ENCODE measurements at regions not wholly inside any gene's neighbourhood (a gene's known extent, or its start where the extent isn't known, plus 50 kb on each side); places are given as distances from the start of the nearest gene placed in this dataset.
"Not testable (repeated sequence)": the region's sequence is repeated elsewhere in the genome, so short reads cannot be mapped to it uniquely, and the experiment has no call there.

DNA sequence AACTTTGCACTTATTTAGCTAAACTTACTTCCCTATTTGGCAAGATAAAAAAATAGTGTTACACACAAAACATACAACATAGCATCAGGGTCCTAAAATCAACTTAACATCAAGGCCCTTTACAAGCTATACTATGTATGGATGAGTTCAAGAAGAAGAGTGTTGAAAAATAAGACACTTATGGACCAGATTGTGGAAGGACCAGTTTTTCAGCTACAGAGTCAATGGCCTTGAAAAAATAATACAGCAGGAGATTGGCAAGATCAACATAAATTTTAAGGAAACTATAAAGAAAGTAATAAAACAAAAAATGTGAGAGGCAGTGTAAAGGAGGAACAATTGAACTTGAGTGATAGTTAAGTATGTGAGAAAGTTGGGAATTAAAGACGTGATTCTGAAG, 66.3 kb upstream of the BBX start:
- H3K9me3 Mint-ChIP-seq = no peaks in the 10 kb centered on the region
- no peak overlapping the region for H3K4me3 Mint-ChIP-seq
- no peak for DNase-seq
- H3K4me1 Mint-ChIP-seq (ENCODE audit: low read depth) = peaks cover 14% of the 10 kb centered on the region
- TF ChIP-seq, protein P1, sequence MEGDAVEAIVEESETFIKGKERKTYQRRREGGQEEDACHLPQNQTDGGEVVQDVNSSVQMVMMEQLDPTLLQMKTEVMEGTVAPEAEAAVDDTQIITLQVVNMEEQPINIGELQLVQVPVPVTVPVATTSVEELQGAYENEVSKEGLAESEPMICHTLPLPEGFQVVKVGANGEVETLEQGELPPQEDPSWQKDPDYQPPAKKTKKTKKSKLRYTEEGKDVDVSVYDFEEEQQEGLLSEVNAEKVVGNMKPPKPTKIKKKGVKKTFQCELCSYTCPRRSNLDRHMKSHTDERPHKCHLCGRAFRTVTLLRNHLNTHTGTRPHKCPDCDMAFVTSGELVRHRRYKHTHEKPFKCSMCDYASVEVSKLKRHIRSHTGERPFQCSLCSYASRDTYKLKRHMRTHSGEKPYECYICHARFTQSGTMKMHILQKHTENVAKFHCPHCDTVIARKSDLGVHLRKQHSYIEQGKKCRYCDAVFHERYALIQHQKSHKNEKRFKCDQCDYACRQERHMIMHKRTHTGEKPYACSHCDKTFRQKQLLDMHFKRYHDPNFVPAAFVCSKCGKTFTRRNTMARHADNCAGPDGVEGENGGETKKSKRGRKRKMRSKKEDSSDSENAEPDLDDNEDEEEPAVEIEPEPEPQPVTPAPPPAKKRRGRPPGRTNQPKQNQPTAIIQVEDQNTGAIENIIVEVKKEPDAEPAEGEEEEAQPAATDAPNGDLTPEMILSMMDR (IDR thresholded peaks at IDR 0.05) = no peak
- H3K27me3 Mint-ChIP-seq (ENCODE audit: insufficient read depth) = peaks cover 13% of the 10 kb centered on the region; the same call in 1 of the 2 replicates
- H3K27ac Mint-ChIP-seq = no peak overlapping the region
- no peaks in the 10 kb centered on the region for H3K36me3 Mint-ChIP-seq (ENCODE audit: low read depth)

DNA sequence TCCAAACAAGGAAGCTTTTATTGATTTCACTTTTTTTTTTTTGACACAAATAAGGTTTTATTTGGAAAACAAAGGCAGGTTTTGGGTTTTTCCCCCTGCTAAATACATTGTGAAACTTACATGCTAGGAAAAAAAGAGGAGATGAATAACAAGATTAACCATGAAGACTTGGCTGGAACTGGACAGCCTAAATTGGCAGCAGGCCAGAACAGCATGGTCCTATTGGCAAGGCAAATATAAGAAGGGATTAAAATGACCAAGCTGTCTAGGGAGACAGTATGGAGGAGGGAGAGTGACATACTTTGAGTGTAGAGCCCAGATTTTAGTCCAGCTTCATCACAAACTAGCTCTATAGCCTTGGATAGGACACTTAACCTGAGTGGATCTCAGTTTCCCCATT, 63.9 kb upstream of the BBX start:
- H3K4me1 Mint-ChIP-seq (ENCODE audit: low read depth) = no peaks in the 10 kb centered on the region
- no peak for DNase-seq
- H3K27me3 Mint-ChIP-seq (ENCODE audit: insufficient read depth) = peaks cover 12% of the 10 kb centered on the region; the same call in 1 of the 2 replicates
- no peaks in the 10 kb centered on the region for H3K36me3 Mint-ChIP-seq (ENCODE audit: low read depth)
- no peak overlapping the region for H3K4me3 Mint-ChIP-seq
- TF ChIP-seq, protein P1 (IDR thresholded peaks at IDR 0.05) = no peak
- no peaks in the 10 kb centered on the region for H3K9me3 Mint-ChIP-seq
- no peak overlapping the region for H3K27ac Mint-ChIP-seq

DNA sequence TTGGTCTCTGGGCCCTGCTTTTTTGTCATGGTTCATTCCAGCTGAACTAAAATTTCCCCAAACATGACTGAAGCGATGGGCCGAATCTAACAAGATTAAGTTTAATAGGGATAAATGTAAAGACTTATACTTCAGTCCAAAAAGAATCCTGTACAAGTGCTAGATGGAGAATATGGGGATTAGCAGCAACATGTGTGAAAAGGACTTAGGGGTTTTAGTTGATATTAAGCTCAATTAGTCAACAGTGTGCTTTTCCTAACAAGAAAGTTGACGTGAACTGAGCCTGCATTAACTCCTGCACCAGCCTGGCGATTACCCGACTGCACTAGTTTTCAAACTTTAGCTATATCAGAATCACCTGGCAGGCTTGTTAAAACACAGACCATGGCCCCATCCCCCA, 61.0 kb upstream of the BBX start:
- no peak overlapping the region for H3K4me3 Mint-ChIP-seq
- H3K4me1 Mint-ChIP-seq (ENCODE audit: low read depth) = no peaks in the 10 kb centered on the region
- H3K36me3 Mint-ChIP-seq (ENCODE audit: low read depth) = no peaks in the 10 kb centered on the region
- TF ChIP-seq, protein P1 (IDR thresholded peaks at IDR 0.05) = no peak
- no peaks in the 10 kb centered on the region for H3K9me3 Mint-ChIP-seq
- no peak overlapping the region for H3K27ac Mint-ChIP-seq
- DNase-seq = no peak
- H3K27me3 Mint-ChIP-seq (ENCODE audit: insufficient read depth) = peaks cover 10% of the 10 kb centered on the region; the same call in 1 of the 2 replicates

GRCh38 chr3:107464037-107464436, 58.7 kb upstream of the BBX start:
- Mint-ChIP-seq H3K4me3 (no peak overlapping the region), H3K9me3 (no peaks in the 10 kb centered on the region), H3K27me3 (ENCODE audit: insufficient read depth) (peaks cover 9% of the 10 kb centered on the region), H3K27ac (no peak overlapping the region), H3K4me1 (ENCODE audit: low read depth) (no peaks in the 10 kb centered on the region), H3K36me3 (ENCODE audit: low read depth) (no peaks in the 10 kb centered on the region)
- DNase-seq = no peak
- TF ChIP-seq, protein P1 (IDR thresholded peaks at IDR 0.05) = no peak

GRCh38 chr3:107465064-107465631, 57.6 kb upstream of the BBX start:
- no peaks in the 10 kb centered on the region for H3K36me3 Mint-ChIP-seq (ENCODE audit: low read depth)
- H3K9me3 Mint-ChIP-seq = no peaks in the 10 kb centered on the region
- TF ChIP-seq, protein P1 (IDR thresholded peaks at IDR 0.05) = no peak
- no peaks in the 10 kb centered on the region for H3K4me1 Mint-ChIP-seq (ENCODE audit: low read depth)
- H3K4me3 Mint-ChIP-seq = no peak overlapping the region
- DNase-seq = no peak
- H3K27ac Mint-ChIP-seq = no peak overlapping the region
- H3K27me3 Mint-ChIP-seq (ENCODE audit: insufficient read depth) = peaks cover 14% of the 10 kb centered on the region

DNA sequence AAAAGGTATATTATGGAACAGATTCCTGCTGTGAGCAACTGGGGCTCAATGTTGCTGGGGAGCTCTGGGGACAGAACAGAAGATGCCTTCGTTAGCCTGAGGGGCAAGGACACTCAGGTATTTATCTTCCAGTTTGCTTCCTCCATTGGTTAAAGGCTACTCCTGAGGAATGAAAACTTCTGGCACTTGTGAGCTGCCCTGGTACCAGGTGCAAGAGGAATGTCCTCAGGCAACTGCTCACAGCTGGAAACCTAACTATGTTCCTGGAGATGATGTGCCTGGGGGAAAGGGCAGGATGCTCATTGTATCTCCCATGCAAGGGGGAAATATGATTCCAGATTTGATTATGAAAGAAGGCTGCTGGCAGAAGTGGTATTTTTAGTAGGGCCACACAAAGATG, 54.0 kb upstream of the BBX start:
- no peak for DNase-seq
- Mint-ChIP-seq H3K4me3 (no peak overlapping the region), H3K36me3 (ENCODE audit: low read depth) (peaks cover 8% of the 10 kb centered on the region; the same call in 1 of the 2 replicates), H3K9me3 (peaks cover 13% of the 10 kb centered on the region), H3K27ac (no peak overlapping the region), H3K4me1 (ENCODE audit: low read depth) (no peaks in the 10 kb centered on the region), H3K27me3 (ENCODE audit: insufficient read depth) (peaks cover 38% of the 10 kb centered on the region)
- TF ChIP-seq, protein P1 (IDR thresholded peaks at IDR 0.05) = no peak

DNA sequence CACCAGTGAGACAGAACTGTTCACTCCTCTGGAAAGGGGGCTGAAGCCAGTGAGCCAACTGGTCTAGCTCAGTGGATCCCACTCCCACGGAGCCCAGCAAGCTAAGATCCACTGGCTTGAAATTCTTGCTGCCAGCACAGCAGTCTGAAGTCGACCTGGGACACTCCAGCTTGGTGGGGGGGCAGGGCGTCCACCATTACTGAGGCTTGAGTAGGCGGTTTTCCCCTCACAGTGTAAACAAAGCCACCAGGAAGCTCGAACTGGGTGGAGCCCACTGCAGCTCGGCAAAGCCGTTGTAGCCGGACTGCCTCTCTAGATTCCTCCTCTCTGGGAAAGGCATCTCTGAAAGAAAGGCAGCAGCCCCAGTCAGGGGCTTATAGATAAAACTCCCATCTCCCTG, 52.3 kb upstream of the BBX start:
- peaks cover 13% of the 10 kb centered on the region for H3K9me3 Mint-ChIP-seq
- not testable (repeated sequence) for H3K4me3 Mint-ChIP-seq
- peaks cover 41% of the 10 kb centered on the region for H3K27me3 Mint-ChIP-seq (ENCODE audit: insufficient read depth)

More for the DNA sequence above, 52.3 kb upstream of the BBX start:
- H3K36me3 Mint-ChIP-seq (ENCODE audit: low read depth); H3K4me1 Mint-ChIP-seq (ENCODE audit: low read depth); DNase-seq; H3K27ac Mint-ChIP-seq: not testable (repeated sequence)
